SU-DHL-6 (cell line): ENCODE measurements at regions not wholly inside any gene's neighbourhood (a gene's known extent, or its start where the extent isn't known, plus 50 kb on each side); places are given as distances from the start of the nearest gene placed in this dataset.

Source experiments
- H2AFZ ChIP-seq: fragments of 200-600 bp; sonication (generic); 2 replicates; pipeline ENCODE4 v1.6.1; 2014; ENCODE audit warnings: low read depth, mild to moderate bottlenecking, moderate library complexity, mixed read lengths, antibody characterized with exemption, low read length; ENCODE audit not compliant: severe bottlenecking
- H3F3A ChIP-seq: fragments of 200-600 bp; shearing (Covaris generic); 2 replicates; pipeline ENCODE4 v1.6.0; 2016; ENCODE audit warnings: antibody characterized with exemption, mild to moderate bottlenecking; ENCODE audit not compliant: insufficient read depth
- H3K27ac ChIP-seq: fragments of 200-600 bp; sonication (generic); 2 replicates; pipeline ENCODE4 v1.5.1; 2016; ENCODE audit warnings: low read depth, mild to moderate bottlenecking, low read length, moderate library complexity, mixed read lengths
- H3K27me3 ChIP-seq: fragments of 200-600 bp; sonication (generic), shearing (Covaris generic); 2 replicates; pipeline ENCODE4 v1.6.0; 2014; ENCODE audit warnings: mild to moderate bottlenecking, low read length
- H3K36me3 ChIP-seq: fragments of 200-600 bp; sonication (generic); 2 replicates; pipeline ENCODE4 v1.6.1; 2014; ENCODE audit warnings: mild to moderate bottlenecking, low read length, mixed read lengths
- H3K4me2 ChIP-seq: fragments of 300-600, 200-600 bp; shearing (Covaris generic), sonication (generic); 2 replicates; pipeline ENCODE4 v1.6.0; 2014; ENCODE audit warnings: low read length, low read depth, mild to moderate bottlenecking; ENCODE audit not compliant: poor library complexity, severe bottlenecking
- H3K4me3 ChIP-seq: fragments of 200-600 bp; sonication (generic); 2 replicates; pipeline ENCODE4 v1.5.1; 2014; ENCODE audit warnings: antibody characterized with exemption, low read length, mild to moderate bottlenecking, mixed read lengths; ENCODE audit not compliant: insufficient read depth, poor library complexity, severe bottlenecking
- H3K79me2 ChIP-seq: fragments of 200-600 bp; sonication (generic); 2 replicates; pipeline ENCODE4 v1.6.1; 2014; ENCODE audit warnings: mild to moderate bottlenecking, low read length, moderate library complexity; ENCODE audit not compliant: insufficient read depth
- H3K9ac ChIP-seq: fragments of 200-600 bp; sonication (generic); 2 replicates; pipeline ENCODE4 v1.7.0; 2014; ENCODE audit warnings: mild to moderate bottlenecking, low read length
- H3K9me2 ChIP-seq: fragments of 200-600 bp; sonication (generic); replicated peaks from 2 replicates; pipeline ENCODE4 v1.6.1; 2014; ENCODE audit warnings: low read length; ENCODE audit not compliant: insufficient read depth
- H3K9me3 ChIP-seq: fragments of 200-600 bp; sonication (generic); 2 replicates; pipeline ENCODE4 v1.6.1; 2014; ENCODE audit warnings: low read length, mixed read lengths; ENCODE audit not compliant: insufficient read depth
- H4K20me1 ChIP-seq: fragments of 200-600 bp; sonication (generic); 2 replicates; pipeline ENCODE4 v1.6.1; 2014; ENCODE audit warnings: low read depth, mild to moderate bottlenecking, antibody characterized with exemption, low read length, moderate library complexity, mixed read lengths
- EZH2phosphoT487 ChIP-seq: fragments of 200-600 bp; sonication (generic), shearing (Covaris generic); conservative IDR thresholded peaks from 2 replicates; pipeline ENCODE4 v1.6.1; 2018; ENCODE audit warnings: mild to moderate bottlenecking, antibody characterized with exemption, low read length, moderate library complexity, mixed read lengths
- TF ChIP-seq, protein P1 (sequence below): fragments of 200-600 bp; sonication (generic); IDR thresholded peaks from one replicate; pipeline ENCODE4 v1.5.1; 2017; ENCODE audit warnings: antibody characterized with exemption, mild to moderate bottlenecking, low read length, moderate library complexity; ENCODE audit not compliant: insufficient read depth, poor library complexity, severe bottlenecking

DNA sequence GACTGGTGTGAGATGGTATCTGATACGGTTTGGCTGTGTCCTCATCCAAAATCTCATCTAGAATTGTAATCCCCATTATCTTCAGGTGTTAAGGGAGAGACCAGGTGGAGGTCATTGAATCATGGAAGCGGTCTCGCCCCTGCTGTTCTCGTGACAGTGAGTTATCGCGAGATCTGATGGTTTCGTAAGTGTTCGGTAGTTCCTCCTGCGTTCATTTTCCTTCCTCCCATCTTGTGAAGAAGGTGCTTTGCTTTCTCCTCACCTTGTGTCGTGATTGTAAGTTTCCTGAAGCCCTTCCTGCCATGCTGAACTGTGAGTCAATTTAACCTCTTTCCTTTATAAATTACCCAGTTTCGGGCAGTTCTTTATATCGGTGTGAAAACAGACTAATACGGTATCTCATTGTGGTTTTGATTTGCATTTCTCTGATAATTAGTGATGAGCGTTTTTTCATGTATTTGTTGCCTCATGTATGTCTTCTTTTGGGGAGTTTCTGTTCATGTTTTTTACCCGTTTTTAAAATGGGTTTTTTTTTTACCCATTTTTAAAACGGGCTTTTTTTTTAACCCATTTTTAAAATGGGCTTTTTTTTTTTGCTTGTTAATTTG is 102.8 kb upstream of the SLC10A2 start:
- Histone ChIP-seq H3K9ac (no peak overlapping the region), H4K20me1 (no peaks in the 10 kb centered on the region), H3K4me3 (no peak overlapping the region), H2AFZ (no peak overlapping the region), H3K9me2 (no peaks in the 10 kb centered on the region), H3K9me3 (no peaks in the 10 kb centered on the region), H3K36me3 (no peaks in the 10 kb centered on the region), H3K27me3 (no peaks in the 10 kb centered on the region), H3K79me2 (no peaks in the 10 kb centered on the region), H3K27ac (no peak overlapping the region), H3F3A (no peaks in the 10 kb centered on the region), H3K4me2 (no peak overlapping the region)
- TF ChIP-seq EZH2phosphoT487 = no peak
- TF ChIP-seq, protein P1, sequence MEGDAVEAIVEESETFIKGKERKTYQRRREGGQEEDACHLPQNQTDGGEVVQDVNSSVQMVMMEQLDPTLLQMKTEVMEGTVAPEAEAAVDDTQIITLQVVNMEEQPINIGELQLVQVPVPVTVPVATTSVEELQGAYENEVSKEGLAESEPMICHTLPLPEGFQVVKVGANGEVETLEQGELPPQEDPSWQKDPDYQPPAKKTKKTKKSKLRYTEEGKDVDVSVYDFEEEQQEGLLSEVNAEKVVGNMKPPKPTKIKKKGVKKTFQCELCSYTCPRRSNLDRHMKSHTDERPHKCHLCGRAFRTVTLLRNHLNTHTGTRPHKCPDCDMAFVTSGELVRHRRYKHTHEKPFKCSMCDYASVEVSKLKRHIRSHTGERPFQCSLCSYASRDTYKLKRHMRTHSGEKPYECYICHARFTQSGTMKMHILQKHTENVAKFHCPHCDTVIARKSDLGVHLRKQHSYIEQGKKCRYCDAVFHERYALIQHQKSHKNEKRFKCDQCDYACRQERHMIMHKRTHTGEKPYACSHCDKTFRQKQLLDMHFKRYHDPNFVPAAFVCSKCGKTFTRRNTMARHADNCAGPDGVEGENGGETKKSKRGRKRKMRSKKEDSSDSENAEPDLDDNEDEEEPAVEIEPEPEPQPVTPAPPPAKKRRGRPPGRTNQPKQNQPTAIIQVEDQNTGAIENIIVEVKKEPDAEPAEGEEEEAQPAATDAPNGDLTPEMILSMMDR = no peak

DNA sequence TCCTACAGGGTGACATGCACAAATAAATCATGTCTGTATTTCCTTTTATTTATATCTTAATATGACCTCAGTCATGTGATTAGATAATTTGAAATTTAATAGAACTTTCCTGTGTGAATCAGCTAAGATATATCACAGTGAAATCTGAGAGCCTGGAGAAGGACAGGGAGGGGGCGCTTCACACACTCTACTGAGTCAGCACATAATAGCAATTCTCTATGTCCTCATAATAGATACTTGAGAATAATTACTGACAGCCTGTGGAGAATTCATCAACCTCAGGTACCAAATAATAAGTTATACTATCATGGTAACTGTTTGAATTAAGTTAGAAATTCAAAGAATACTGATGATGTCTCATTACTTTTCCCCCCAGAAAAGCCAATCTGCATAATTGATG is 98.0 kb upstream of the SLC10A2 start:
- H3F3A ChIP-seq = no peaks in the 10 kb centered on the region
- H3K27me3 ChIP-seq = no peaks in the 10 kb centered on the region
- no peaks in the 10 kb centered on the region for H3K9me2 ChIP-seq
- no peaks in the 10 kb centered on the region for H3K36me3 ChIP-seq
- H3K9me3 ChIP-seq = no peaks in the 10 kb centered on the region
- H3K9ac ChIP-seq = no peak overlapping the region
- no peak overlapping the region for H3K4me3 ChIP-seq
- H2AFZ ChIP-seq = no peak overlapping the region
- H3K4me2 ChIP-seq = no peak overlapping the region
- no peak for TF ChIP-seq EZH2phosphoT487
- TF ChIP-seq, protein P1 = no peak
- no peaks in the 10 kb centered on the region for H3K79me2 ChIP-seq
- no peak overlapping the region for H3K27ac ChIP-seq
- no peaks in the 10 kb centered on the region for H4K20me1 ChIP-seq

DNA sequence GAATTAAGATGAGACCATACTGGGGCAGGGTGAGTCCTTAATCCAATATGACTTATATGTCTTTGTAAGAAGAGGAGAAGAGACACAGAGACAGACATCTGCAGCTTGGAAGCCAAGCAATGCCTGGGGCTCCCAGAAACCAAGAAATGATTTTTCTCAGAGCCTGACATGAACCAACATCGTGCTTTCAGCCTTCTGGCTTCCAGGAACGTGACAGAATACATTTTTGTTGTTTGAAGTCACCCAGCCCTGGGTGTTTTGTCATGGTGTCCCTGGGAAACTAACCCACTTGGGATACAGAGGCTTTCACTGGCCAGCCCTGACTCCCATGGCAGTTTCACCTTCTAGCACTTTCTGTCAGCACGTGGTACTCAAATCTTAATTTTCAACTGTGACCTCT is 95.3 kb upstream of the SLC10A2 start:
- Histone ChIP-seq H3K4me2 (no peak overlapping the region), H3F3A (no peaks in the 10 kb centered on the region), H3K36me3 (no peaks in the 10 kb centered on the region), H4K20me1 (no peaks in the 10 kb centered on the region), H2AFZ (no peak overlapping the region), H3K27ac (no peak overlapping the region), H3K79me2 (no peaks in the 10 kb centered on the region), H3K9me2 (no peaks in the 10 kb centered on the region), H3K4me3 (no peak overlapping the region), H3K9ac (no peak overlapping the region), H3K9me3 (no peaks in the 10 kb centered on the region), H3K27me3 (no peaks in the 10 kb centered on the region)
- no peak for TF ChIP-seq EZH2phosphoT487
- TF ChIP-seq, protein P1 = no peak
